ENCODE measurements at regions not wholly inside any gene's neighbourhood (a gene's known extent, or its start where the extent isn't known, plus 50 kb on each side); places are given as distances from the start of the nearest gene placed in this dataset.

DNA sequence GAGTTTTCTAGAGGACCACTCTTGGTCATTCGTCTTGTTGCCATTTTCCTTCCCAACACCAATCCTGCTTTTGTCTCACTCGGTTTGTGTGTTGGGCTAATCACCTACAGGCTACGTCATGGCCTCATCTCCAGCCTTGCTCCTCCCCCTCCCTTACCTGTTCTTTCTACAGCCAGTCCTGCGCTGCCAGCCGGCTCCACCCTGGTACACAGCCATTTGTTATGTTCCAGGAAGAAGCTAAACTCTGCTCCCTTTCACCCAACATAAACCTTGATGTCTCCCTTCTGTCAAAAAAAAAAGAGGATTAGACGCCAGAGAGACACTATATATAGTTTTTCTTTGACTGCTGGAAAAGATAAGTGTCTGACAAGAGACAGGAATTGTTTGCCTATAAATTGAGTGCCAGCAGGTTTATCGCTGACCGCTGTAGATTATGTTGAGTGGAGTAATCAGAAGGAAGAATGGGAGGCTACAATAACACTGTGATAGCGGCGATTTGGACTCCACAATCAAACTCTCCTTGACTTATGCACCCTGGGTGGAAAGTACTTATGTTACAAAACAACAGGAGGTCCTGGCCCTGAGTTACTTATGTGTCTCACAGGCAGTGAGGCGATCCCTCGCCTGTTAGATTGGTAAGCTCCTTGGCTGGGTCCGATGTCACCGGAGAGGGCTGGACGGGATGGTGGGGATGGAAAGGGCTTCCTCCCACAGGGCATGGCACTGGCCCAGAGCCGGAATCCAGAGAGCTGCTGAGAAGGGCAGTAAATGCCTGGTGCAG is 171.3 kb upstream of the BMPER start:
- TF ChIP-seq TCF7L2 (IDR thresholded peaks at IDR 0.05; ENCODE audit: low read depth, low read length) (no peak), POLR2AphosphoS5 (IDR thresholded peaks at IDR 0.05; ENCODE audit: low read depth, low read length) (no peak)
- TF ChIP-seq, protein P1, sequence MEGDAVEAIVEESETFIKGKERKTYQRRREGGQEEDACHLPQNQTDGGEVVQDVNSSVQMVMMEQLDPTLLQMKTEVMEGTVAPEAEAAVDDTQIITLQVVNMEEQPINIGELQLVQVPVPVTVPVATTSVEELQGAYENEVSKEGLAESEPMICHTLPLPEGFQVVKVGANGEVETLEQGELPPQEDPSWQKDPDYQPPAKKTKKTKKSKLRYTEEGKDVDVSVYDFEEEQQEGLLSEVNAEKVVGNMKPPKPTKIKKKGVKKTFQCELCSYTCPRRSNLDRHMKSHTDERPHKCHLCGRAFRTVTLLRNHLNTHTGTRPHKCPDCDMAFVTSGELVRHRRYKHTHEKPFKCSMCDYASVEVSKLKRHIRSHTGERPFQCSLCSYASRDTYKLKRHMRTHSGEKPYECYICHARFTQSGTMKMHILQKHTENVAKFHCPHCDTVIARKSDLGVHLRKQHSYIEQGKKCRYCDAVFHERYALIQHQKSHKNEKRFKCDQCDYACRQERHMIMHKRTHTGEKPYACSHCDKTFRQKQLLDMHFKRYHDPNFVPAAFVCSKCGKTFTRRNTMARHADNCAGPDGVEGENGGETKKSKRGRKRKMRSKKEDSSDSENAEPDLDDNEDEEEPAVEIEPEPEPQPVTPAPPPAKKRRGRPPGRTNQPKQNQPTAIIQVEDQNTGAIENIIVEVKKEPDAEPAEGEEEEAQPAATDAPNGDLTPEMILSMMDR (IDR thresholded peaks at IDR 0.05) = no peak
